Activated T-helper 9 cell treated with anti-CD3 and anti-CD28 coated beads, Interleukin-2, amount 50 U/mL, for 16 hours (primary cell): ENCODE measurements at regions not wholly inside any gene's neighbourhood (a gene's known extent, or its start where the extent isn't known, plus 50 kb on each side); places are given as distances from the start of the nearest gene placed in this dataset.
"Not testable (repeated sequence)": the region's sequence is repeated elsewhere in the genome, so short reads cannot be mapped to it uniquely, and the experiment has no call there.

Experiments
- DNase-seq: peaks from one replicate; pipeline ENCODE4 v3.0.0-alpha.2; 2020; ENCODE audit warnings: low read depth

GRCh38 chr5:36481454-36482120 lies 124.8 kb upstream of the SLC1A3 start:
- no peak for DNase-seq

- no peak for DNase-seq
Measured at GRCh38 chr5:36482812-36483211, 123.6 kb upstream of the SLC1A3 start.

GRCh38 chr5:36489505-36489904 lies 116.9 kb upstream of the SLC1A3 start:
- no peak for DNase-seq

- no peak for DNase-seq
Measured at GRCh38 chr5:36491856-36492255, 114.5 kb upstream of the SLC1A3 start.

GRCh38 chr5:36492984-36493654 lies 113.3 kb upstream of the SLC1A3 start:
- no peak for DNase-seq

- no peak for DNase-seq
Measured at GRCh38 chr5:36494028-36494427, 112.4 kb upstream of the SLC1A3 start.

GRCh38 chr5:36494841-36495601 lies 111.4 kb upstream of the SLC1A3 start:
- DNase-seq: no peak

- no peak for DNase-seq
Measured at GRCh38 chr5:36495611-36496010, 110.8 kb upstream of the SLC1A3 start.

GRCh38 chr5:36496471-36496870 lies 109.9 kb upstream of the SLC1A3 start:
- no peak for DNase-seq

GRCh38 chr5:36502608-36503007 lies 103.8 kb upstream of the SLC1A3 start:
- DNase-seq: no peak

GRCh38 chr5:36505021-36505420 lies 101.4 kb upstream of the SLC1A3 start:
- DNase-seq: no peak

- DNase-seq: peak; percentile 49
Measured at GRCh38 chr5:36507332-36507952, 99.0 kb upstream of the SLC1A3 start.

GRCh38 chr5:36508331-36508730 lies 98.1 kb upstream of the SLC1A3 start:
- not testable (repeated sequence) for DNase-seq

- not testable (repeated sequence) for DNase-seq
Measured at GRCh38 chr5:36513647-36514046, 92.8 kb upstream of the SLC1A3 start.

GRCh38 chr5:36519881-36520280 lies 86.5 kb upstream of the SLC1A3 start:
- no peak for DNase-seq

GRCh38 chr5:36521219-36521618 lies 85.2 kb upstream of the SLC1A3 start:
- no peak for DNase-seq

- DNase-seq: no peak
Measured at GRCh38 chr5:36521838-36522745, 84.3 kb upstream of the SLC1A3 start.

GRCh38 chr5:36522746-36523065 lies 83.7 kb upstream of the SLC1A3 start:
- no peak for DNase-seq

GRCh38 chr5:36523450-36523849 lies 83.0 kb upstream of the SLC1A3 start:
- DNase-seq: no peak

- DNase-seq: no peak
Measured at GRCh38 chr5:36523926-36524325, 82.5 kb upstream of the SLC1A3 start.

GRCh38 chr5:36526537-36526936 lies 79.9 kb upstream of the SLC1A3 start:
- DNase-seq: no peak

GRCh38 chr5:36528588-36528987 lies 77.8 kb upstream of the SLC1A3 start:
- no peak for DNase-seq
